ENCODE measurements at regions not wholly inside any gene's neighbourhood (a gene's known extent, or its start where the extent isn't known, plus 50 kb on each side); places are given as distances from the start of the nearest gene placed in this dataset.

DNA sequence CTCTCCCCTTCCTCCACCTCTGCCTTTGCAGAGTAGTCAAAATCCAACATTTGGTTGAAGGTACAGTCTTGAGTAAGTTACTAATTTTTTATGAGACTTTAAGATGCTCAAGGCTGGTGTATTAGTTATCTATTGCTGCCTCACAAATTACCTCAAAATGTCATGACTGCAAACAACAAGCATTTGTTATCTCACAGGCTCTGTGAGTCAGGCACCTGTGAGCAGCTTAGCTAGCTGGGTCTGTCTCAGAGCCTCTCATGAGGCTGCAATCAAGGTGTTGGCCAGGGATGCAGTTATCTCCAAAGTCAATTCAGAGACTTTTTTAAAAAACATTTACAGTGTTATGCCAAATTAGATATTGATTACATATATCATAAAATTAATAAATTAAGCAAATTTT lies 371.3 kb upstream of the RGMB start:
- TF ChIP-seq, protein P1, sequence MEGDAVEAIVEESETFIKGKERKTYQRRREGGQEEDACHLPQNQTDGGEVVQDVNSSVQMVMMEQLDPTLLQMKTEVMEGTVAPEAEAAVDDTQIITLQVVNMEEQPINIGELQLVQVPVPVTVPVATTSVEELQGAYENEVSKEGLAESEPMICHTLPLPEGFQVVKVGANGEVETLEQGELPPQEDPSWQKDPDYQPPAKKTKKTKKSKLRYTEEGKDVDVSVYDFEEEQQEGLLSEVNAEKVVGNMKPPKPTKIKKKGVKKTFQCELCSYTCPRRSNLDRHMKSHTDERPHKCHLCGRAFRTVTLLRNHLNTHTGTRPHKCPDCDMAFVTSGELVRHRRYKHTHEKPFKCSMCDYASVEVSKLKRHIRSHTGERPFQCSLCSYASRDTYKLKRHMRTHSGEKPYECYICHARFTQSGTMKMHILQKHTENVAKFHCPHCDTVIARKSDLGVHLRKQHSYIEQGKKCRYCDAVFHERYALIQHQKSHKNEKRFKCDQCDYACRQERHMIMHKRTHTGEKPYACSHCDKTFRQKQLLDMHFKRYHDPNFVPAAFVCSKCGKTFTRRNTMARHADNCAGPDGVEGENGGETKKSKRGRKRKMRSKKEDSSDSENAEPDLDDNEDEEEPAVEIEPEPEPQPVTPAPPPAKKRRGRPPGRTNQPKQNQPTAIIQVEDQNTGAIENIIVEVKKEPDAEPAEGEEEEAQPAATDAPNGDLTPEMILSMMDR (conservative IDR thresholded peaks at IDR 0.05): no peak
- no peak for TF ChIP-seq ZFX (IDR thresholded peaks at IDR 0.05)

All from C4-2B (cell line).